ENCODE measurements at regions not wholly inside any gene's neighbourhood (a gene's known extent, or its start where the extent isn't known, plus 50 kb on each side); places are given as distances from the start of the nearest gene placed in this dataset.

DNA sequence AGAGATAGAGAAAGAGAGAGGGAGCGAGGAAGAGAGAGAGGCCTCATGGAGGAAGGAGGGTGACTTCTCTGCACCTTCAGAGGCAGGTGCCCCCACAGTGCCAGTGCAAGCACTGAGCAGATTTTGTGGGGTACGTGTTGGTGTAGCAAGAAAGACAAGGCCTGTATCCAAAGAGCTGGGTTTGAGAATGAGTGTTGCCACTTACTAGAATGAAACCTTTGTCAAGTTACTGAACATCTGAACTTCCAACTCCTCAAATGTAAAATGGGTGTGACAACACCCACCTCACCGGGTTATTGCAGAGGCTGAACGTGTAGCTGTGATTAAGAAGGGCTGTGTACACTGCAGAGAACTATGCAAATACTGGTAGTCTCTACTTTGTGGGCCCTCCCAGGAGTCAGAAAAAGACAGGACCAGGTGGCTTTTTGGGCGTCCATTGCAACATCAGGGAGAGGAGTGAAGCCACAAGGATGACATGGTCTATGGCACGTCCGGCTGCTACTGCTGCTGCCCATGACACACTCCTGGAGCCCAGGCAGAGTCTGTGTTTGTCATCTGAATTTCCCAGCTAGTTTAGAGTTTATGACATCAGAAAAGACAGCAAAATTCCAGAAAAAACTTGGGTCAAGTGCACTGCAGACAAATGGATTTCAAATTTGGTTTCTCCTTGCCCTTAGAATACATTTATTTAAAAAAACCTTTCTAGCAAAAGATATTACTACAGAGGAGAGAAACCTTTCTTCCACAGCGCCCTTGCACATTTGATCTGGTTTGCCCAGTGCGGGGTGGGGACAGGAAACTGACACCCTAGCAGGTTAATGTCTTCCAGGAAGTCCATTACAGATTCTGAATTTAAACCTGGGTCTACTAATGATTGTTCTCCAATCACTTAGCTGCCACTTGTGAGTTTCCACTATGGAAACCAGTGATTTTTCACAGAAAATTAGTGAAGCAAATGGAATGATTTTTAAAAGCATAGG is 54.0 kb upstream of the ATP12A start:
- WGBS (ENCODE audit: insufficient coverage) = 90% methylated on average over 8 of the region's 9 CpGs
- Histone ChIP-seq H3K27me3 (ENCODE audit: control insufficient read depth, insufficient read depth, low read length) (no peaks in the 10 kb centered on the region), H3K27ac (ENCODE audit: low read depth, low read length) (no peak overlapping the region), H3K9me3 (ENCODE audit: control insufficient read depth, insufficient read depth, low read length) (no peaks in the 10 kb centered on the region), H3K36me3 (ENCODE audit: control insufficient read depth, insufficient read depth, low read length) (no peaks in the 10 kb centered on the region), H3K4me1 (ENCODE audit: control insufficient read depth, insufficient read depth, low read length) (peaks cover 4% of the 10 kb centered on the region), H3K4me3 (ENCODE audit: low read depth, low read length) (no peak overlapping the region)
- DNase-seq (ENCODE audit: low read depth in 4 of 6, low spot score in 6 of 6) = no peak

DNA sequence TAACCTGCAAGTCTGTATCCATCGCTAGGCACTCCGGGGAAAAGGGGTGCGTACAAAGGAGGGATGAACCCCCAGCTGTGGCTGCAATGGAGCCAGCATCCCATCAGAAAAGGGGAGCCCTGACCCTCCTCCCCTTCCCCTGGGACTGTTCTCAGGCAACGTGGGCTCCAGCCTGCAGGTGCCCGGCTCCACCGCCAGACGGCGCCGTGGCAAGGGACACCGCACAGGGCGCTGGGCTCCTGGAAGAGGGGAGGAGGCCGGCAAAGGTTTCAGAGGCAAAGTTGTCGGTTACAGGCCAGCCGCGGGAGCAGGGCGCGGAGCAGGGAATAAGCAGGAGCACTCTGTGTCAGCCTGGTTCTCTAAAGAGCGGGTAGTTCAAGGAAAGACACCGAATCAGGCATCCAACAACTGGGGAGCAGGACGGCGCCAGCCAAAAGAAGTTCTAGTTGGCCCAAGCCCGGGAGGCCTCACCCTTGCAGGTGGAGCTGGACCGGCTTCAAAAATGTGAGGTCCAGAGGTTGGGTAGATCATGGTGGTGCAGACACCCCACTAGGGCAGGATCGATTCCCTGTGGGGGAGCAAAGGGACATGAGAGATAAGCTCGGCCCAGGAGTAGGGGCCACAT is 53.0 kb upstream of the ATP12A start:
- no peak overlapping the region for H3K4me3 ChIP-seq (ENCODE audit: low read depth, low read length)
- H3K27me3 ChIP-seq (ENCODE audit: control insufficient read depth, insufficient read depth, low read length) = no peaks in the 10 kb centered on the region
- H3K36me3 ChIP-seq (ENCODE audit: control insufficient read depth, insufficient read depth, low read length) = no peaks in the 10 kb centered on the region
- WGBS (ENCODE audit: insufficient coverage) = 39% methylated on average over 24 of the region's 25 CpGs
- no peaks in the 10 kb centered on the region for H3K9me3 ChIP-seq (ENCODE audit: control insufficient read depth, insufficient read depth, low read length)
- no peak for DNase-seq (ENCODE audit: low read depth in 4 of 6, low spot score in 6 of 6)
- peaks cover 4% of the 10 kb centered on the region for H3K4me1 ChIP-seq (ENCODE audit: control insufficient read depth, insufficient read depth, low read length)
- no peak overlapping the region for H3K27ac ChIP-seq (ENCODE audit: low read depth, low read length)

DNA sequence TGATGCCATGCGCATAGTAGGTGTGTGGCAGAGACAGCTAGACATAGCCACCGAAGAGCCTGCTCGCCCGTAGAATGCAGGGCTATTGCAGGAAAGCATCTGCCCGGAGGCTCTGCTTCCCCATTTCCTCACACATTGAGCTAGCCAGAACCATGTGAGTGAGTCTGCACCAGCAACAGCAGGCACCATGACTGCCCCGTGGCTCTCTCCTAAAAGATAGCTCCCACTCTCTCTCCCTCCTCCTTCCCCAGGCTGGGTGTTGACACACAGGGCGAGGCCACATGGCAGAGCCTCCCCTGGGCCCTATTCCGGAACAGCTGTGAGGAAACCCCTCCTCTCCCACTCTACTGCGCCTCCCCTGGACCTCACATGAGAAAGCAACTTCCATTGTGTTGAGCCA is 52.3 kb upstream of the ATP12A start:
- Histone ChIP-seq H3K27ac (ENCODE audit: low read depth, low read length) (no peak overlapping the region), H3K36me3 (ENCODE audit: control insufficient read depth, insufficient read depth, low read length) (no peaks in the 10 kb centered on the region), H3K27me3 (ENCODE audit: control insufficient read depth, insufficient read depth, low read length) (no peaks in the 10 kb centered on the region), H3K4me3 (ENCODE audit: low read depth, low read length) (no peak overlapping the region), H3K4me1 (ENCODE audit: control insufficient read depth, insufficient read depth, low read length) (peaks cover 4% of the 10 kb centered on the region), H3K9me3 (ENCODE audit: control insufficient read depth, insufficient read depth, low read length) (no peaks in the 10 kb centered on the region)
- DNase-seq (ENCODE audit: low read depth in 4 of 6, low spot score in 6 of 6) = no peak
- 84% methylated on average over 9 of the region's 9 CpGs for WGBS (ENCODE audit: insufficient coverage)

DNA sequence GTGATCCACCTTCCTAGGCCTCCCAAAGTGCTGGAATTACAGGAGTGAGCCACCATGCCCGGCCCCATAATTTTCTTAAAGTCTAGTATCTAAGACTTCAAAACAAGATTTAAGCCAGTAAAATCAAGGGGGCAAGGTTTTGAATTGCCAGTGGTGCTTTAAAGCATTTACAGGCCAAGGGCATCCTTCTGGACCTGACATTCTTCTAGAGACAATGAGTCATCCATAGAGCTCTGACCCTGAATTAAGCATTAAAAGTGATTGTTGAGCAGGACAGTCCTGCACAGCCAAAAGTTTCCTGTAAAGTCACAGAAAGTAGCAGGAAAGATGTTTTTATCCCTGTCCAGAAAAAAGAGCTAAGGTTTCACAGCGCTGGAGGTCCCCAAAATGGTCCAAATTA is 50.9 kb upstream of the ATP12A start:
- Histone ChIP-seq H3K27me3 (ENCODE audit: control insufficient read depth, insufficient read depth, low read length) (no peaks in the 10 kb centered on the region), H3K27ac (ENCODE audit: low read depth, low read length) (no peak overlapping the region), H3K4me1 (ENCODE audit: control insufficient read depth, insufficient read depth, low read length) (peaks cover 4% of the 10 kb centered on the region), H3K4me3 (ENCODE audit: low read depth, low read length) (no peak overlapping the region), H3K36me3 (ENCODE audit: control insufficient read depth, insufficient read depth, low read length) (no peaks in the 10 kb centered on the region), H3K9me3 (ENCODE audit: control insufficient read depth, insufficient read depth, low read length) (no peaks in the 10 kb centered on the region)
- DNase-seq (ENCODE audit: low read depth in 4 of 6, low spot score in 6 of 6) = no peak
- WGBS (ENCODE audit: insufficient coverage) = 88% methylated on average over 1 of the region's 2 CpGs

DNA sequence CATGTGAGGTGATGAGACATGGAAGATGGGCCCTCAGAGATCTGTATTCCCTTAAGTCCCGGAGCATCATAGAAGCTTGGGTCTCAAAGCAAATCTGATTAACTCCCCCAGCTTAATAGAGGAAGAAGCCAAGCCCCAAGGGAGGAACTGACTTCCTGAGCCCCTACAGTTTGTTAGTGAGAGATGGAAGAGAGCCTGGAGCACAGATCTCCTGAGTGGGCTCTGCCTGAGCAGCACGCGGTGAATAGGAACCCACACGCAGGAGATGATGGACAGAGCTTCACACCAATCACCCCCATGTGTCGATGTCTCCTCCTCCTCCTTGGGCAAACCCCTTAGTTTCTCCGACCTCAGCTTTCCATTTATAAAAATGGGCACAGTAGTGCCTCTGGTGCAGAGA is 50.1 kb upstream of the ATP12A start:
- 76% methylated on average over 4 of the region's 6 CpGs for WGBS (ENCODE audit: insufficient coverage)
- peak in 1 of 6 donors; percentile 34 for DNase-seq (ENCODE audit: low read depth in 4 of 6, low spot score in 6 of 6)
- Histone ChIP-seq H3K36me3 (ENCODE audit: control insufficient read depth, insufficient read depth, low read length) (no peaks in the 10 kb centered on the region), H3K9me3 (ENCODE audit: control insufficient read depth, insufficient read depth, low read length) (no peaks in the 10 kb centered on the region), H3K4me3 (ENCODE audit: low read depth, low read length) (no peak overlapping the region), H3K4me1 (ENCODE audit: control insufficient read depth, insufficient read depth, low read length) (no peaks in the 10 kb centered on the region), H3K27me3 (ENCODE audit: control insufficient read depth, insufficient read depth, low read length) (no peaks in the 10 kb centered on the region), H3K27ac (ENCODE audit: low read depth, low read length) (no peak overlapping the region)
